ENCODE measurements at regions not wholly inside any gene's neighbourhood (a gene's known extent, or its start where the extent isn't known, plus 50 kb on each side); places are given as distances from the start of the nearest gene placed in this dataset.

GRCh38 chr16:66204756-66205155 is 161.7 kb upstream of the CDH5 start:
- no peak for TF ChIP-seq CTCF (IDR thresholded peaks at IDR 0.05)
- TF ChIP-seq POLR2AphosphoS5 (IDR thresholded peaks at IDR 0.05): no peak
- TF ChIP-seq POLR2A (IDR thresholded peaks at IDR 0.05): no peak

Measured in suprapubic skin (tissue), 4 donors.